Cerebellar cortex (tissue), 1 donor: ENCODE measurements at regions not wholly inside any gene's neighbourhood (a gene's known extent, or its start where the extent isn't known, plus 50 kb on each side); places are given as distances from the start of the nearest gene placed in this dataset.

Experiments
- DNase-seq: peaks from one replicate; pipeline ENCODE4 v3.0.0-alpha.2; 2015; ENCODE audit warnings: low spot score

DNA sequence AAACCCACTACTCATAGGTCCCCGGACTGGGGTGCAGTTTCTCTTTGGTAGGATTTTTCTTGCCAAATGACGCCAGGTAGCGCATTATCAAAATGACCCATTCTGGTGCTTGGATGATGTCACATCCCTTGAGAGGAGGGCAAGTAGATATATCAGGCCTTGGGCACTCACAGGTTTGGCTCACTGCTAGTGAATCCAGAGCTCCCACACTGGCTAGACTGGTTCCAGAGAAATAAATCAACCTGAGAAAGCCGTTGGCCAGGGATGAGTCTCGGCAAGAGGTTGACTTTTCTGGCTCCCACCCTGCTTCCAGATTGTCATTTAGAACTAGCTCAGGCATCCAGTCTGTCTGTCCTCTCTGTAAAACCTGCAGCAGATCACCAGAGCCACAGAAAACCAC is 188.4 kb upstream of the MAF start:
- DNase-seq: no peak

DNA sequence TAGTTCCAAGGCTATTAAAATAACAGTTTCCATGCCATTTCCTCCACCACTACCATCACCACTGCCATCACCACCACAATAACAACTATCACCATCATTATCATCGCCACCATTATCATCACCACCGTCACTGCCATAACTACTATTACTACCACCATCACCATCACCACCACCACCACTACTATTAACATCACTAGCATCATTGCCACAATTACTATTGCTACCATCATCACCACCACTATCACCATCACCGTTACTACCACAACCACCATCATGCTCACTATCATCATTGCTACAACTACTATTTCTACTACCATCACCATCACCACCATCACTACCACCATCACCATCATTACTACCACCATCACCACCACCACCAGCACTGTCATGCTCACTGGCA is 185.9 kb upstream of the MAF start:
- no peak for DNase-seq

DNA sequence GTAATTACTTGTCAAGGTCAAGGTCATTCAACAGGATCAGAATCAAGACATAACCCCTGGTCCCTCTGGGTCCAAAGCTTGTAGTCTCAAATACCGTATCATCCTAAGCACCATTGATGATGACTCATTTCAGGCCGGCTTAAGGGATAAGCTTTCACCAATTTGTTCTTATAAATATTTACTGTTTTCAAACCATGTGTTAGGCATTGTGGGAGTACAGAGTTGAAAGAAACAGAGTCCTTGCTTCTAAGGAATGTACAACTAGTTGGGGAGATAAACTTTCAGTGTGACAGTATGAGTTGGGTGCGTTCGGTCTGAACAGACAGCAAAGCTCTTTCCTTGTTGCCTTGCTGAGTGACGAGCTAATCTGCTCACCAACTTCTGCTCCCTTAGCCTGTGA is 183.5 kb upstream of the MAF start:
- no peak for DNase-seq

DNA sequence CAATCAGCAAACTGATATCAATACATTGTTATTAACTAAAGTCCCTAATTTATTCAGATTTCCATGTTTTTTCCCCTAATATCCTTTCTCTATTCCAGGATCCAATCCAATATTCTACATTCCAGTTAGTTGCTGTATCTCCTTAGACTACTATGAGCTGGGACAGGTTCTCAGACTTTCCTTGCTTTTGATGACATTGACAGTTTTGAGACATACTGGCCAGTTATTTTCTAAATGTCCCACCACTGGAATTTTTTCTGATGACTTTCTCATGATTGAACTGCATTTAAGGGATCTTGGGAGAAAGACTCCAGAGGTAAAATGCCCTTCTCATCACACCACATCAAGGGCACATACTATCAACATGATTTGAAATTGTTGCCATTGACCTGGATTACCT is 177.1 kb upstream of the MAF start:
- no peak for DNase-seq

DNA sequence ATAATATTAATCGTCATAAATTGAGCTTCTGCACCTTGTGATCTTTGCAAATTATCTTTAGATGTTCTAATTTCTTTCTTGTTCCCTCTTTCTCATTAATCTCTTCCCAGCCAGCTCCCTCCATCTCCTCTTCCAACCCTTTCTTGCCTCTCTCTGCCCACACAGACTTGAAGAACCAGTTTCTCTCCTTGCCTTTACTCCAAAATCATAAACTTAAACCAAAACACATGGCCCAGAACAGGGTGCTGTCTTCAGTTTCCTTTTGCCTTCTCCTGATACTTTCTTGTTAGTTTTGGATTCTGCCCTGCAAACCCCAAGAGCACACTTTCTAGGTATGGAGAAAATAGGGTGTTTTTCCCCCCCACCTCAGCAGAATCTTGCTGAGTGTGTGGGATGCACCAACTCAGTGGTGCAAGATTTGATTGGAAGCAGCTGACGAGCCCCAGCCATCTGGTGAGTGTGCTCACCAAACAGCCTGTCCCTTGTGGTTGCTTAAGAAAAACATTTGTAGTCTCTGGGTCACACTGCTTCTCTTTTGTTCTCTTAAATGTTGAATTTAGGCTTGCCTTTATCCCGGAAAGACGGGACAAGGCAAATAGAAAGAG is 175.8 kb upstream of the MAF start:
- DNase-seq: no peak

DNA sequence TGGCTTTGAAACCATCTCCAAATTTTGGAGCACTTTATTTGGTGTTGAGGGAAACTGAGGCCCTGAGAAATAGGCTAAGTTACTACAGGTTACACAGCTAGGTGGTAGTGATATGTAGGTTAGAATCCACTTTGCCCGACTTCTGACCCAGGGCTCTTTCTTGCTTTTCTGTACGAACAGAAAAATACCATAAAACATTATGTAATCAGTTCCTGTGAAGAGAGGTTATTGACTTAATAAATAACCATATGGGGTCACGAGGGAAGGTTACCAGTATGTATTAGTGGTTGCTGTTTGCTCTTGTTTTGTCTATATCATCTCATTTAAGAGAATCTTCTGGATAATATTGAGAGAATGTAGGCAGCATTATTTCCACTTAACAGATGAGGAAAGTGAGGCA is 172.2 kb upstream of the MAF start:
- DNase-seq: no peak

DNA sequence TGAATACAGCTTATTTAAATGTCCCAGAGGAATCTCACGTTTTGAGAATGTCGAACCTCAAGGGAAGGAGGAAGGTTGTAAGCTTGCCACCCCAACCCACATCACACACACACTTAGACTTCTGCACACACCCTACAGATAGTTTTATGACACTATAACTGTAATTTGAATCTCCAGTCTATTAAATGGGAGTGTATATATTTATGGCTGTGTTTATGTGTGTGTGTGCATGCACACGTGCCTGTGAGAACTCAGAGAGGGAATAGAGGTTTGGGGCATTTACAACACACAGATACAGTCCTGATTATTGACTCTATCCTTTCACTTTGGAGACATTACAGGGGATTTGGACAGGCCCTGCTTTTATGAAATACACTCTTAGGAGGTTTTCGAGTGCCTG is 171.5 kb upstream of the MAF start:
- no peak for DNase-seq

DNA sequence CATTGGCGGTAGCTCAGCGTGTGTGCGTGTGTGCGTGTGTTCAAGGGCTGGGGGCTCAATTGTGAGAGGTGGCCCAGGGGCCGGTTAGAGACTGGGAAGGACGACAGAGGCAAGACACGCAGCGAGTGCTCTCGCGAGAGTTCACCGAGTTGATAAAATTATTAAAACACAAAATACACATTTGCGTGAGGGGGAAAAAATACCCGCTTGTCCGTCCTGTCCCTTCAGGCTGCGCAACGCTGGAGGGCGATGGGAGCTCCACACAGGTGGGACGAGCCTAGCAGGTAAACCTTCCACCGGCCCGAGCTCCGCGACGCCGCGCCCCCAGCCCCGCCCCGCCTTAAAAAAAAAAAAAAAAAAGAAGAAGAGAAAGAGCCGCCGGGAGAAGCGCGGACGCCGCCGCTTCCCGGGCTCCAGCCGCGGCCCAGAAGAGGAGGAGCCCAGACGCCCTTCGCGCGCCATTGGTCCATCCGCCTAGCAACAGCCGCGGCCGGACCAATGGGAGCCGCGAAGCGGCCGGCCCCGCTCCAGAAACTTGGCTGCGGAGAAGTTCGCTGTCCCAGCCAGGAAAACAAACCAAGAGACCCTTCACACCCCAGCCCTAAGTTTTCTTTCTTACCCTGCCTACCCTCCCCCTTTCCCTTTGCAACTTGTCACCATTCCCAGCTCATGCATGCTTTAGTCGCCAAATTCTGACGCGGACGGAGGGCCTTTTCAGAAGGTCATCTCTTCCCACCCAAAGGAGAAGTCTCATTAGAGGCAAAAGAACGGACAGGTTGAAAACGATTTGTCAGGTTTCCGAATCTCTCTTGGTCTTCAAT is 169.9 kb upstream of the MAF start:
- DNase-seq: peak; percentile 85

DNA sequence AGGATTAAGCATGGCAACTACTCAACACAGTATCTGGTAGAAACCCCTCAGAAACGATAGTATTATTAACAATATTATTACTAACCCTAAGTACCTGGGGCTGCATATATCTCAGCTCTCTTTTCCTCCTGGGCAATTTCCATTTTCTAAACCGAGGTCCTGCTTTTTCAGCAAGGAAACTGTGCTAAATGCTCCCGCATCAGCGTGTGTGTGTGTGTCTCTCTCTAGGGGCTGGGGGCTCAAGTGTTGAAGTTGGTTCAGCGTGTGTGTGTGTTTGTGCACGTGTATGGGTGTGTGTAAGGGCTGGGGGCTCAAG is 169.3 kb upstream of the MAF start:
- DNase-seq: no peak

DNA sequence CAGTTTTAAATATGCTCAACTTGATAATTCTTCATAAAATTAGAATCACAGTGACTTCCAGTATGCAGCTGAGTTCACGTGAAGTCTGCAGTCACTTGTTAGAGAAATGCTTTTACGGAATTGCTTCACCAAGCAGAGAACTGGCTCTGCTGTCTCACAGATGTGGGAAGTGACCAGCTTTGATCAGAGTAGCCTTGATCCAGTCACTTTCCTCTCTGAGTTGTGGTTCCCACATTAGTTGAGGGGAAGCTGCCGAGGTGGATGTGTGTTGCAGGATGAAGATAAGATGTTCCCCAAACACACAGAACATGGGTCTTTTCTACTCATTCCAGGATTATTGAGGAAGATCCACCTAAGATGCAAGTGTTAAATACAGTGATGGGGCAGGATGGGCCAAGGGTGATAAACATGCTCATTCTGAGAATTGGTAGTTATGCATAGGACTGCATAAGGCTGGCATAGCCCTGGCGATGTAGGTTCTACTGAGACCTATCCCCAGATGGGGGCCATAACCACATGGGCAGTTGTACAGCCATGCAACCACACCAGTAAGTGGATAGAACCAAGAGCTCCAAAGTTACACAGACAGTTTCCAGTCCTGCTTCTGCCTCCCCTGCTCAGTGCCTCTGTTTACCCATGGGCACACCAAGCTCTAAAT is 168.9 kb upstream of the MAF start:
- peak; percentile 26 for DNase-seq

DNA sequence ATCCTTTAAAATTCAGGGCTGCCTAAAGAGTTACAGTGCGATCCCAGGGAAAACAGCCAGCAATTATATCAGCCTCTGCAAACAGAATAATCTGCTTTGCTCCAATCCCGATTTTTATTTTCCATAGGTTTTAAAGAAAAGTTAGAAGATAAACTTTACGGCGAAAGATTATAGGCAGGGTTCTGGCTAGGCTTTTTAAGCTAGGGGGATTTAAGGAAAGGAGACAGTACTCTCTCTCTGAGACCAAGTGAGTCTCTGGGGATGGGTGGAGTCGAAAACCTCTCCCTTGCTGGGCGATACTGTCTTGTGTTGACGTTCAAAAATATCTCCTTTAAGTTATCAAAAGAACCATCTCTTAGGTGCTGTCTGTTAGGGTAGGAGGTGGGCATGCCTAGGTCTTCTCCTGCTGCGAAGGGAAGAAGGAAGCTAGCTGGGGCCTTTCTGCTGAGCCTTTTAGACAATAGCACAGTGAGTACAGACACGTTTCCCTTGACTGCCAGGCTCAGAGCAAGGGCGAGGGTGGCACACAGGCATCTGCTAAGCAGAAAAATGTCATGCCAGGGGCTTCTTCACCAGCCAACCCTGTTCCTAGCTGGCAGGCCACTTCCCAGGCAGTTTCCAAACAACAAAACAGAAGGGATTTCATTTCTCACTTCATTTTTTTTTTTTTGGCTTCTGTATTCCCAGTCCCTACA is 167.9 kb upstream of the MAF start:
- DNase-seq: peak; percentile 80

DNA sequence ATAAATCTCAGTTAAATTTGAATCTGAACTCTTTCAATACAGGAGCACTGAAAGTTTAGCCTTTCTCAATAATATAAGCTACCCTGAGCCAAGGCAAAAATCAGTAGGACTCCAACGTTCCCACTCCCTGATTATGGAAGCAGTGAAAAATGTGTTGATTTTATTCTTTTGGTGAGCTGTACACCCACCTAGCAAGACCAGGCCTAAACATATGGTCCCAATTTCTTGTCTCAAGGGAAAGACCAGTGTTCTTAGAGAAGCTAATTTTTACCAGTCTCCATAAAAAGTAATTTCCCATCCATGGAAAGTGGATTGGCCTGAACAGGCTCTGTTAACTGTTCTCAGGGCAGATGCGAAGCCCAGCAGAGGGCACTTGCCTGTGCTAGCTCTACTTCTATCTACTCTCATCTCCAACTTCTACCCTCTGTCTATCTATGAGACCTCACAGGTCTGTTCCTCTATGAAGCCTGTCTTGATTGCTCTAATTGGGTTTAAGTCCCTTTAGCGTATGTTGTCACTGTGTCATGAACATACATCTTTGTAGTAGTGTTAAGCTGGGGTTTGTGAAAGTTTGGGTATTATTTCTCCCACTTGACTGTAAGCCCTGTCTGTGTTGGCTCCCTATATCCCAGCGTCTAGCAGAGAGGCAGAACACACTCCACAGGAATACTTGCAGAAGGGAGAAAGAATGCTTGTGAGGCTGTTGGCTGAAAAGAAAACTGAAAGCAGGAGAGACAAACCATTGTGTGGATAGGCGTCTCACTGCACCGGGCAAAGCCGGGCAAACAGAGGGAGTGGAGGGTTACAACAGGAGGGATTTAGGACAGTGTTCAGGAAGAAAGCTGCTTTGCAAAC is 167.1 kb upstream of the MAF start:
- peak; percentile 57 for DNase-seq

DNA sequence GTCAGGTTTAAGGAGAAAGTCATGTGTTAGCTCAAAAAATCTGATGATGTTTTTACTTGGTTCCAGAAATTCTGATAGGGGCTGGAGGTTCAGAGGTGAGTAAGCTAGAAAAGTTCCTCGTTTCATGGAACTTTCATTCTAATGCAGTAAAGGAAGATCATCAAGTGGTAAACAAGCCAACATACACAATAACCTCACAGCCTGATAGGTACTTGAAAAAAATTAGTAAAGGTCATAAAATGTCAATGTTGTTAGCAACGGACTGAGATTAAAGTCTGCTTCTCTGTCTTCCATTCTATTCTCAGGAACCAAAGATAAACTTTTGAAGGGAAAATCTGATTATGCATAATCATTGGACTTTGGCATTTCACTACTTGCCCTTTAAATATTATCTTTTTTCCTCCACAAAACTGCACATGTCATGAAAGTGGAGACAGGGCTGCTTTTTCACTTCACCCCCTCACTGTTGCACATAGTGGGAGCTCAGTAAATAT is 165.4 kb upstream of the MAF start:
- DNase-seq: no peak

DNA sequence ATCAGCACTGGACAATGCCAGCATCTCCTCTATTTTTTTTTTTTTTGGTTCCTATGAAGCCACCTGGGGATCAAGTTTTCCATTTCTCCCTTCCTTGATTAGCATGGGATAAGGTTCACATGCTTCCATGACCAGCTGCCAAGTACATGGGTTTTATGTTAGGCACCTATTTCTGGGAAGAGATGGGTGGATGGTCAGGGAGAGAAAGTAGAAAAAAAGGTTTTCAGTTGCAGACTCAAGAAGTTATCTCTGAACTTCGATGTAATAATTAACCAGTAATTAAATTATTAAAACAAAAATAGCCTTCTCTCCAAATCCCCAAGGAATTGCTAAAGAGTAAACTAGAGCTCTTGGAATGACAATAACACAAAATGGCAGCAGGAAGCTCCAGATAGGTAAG is 164.9 kb upstream of the MAF start:
- DNase-seq: no peak

DNA sequence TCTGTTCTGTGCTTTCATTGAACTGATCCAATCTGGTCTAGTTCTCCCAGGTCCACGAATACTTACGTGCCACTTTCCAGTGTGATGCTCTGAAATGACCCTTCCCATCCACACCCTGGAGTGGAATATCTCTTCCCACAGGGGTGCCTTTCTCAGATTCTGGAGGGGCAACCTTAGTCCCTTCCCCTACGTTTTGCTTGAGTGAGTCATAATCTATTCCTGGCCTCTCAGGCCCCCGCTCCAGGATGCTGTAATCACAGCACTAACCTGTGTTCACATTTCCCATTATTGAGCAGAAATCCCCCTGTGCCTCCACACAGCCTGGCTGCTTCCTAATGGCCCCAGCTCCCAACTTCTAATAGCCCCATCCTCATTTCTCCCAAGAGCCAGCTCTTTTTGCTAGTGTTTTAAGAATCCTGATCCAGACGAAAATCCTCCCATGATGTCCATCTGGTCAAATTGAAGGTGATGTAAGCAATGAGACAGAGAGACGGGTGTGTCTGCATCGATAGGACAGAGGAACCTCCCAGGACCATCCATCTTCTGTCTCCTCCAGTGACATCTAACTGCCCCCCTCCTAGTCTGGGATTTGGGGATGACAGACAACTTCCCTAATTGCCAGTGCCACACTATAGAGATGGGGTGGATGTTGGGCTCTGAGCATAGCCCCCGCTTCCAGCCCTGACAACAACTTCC is 164.0 kb upstream of the MAF start:
- DNase-seq: no peak

DNA sequence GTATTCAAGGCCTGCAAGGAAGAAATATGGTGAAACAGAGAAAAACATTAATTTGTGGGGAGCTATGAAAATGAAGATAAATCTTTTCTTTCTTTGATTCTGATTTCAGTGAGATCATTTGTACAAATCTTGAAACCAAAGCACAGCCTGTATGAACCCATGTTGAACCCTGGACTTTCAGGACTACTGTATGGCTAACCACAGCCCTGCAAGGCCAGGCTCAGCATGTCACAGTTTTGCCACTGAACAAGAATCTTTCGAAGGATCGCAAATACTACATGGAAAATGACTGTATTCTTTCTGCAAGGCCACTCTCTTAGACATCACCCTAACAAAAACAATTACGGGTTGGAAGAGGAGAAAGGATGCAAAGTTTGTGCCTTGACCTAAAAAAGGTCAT is 161.7 kb upstream of the MAF start:
- no peak for DNase-seq

DNA sequence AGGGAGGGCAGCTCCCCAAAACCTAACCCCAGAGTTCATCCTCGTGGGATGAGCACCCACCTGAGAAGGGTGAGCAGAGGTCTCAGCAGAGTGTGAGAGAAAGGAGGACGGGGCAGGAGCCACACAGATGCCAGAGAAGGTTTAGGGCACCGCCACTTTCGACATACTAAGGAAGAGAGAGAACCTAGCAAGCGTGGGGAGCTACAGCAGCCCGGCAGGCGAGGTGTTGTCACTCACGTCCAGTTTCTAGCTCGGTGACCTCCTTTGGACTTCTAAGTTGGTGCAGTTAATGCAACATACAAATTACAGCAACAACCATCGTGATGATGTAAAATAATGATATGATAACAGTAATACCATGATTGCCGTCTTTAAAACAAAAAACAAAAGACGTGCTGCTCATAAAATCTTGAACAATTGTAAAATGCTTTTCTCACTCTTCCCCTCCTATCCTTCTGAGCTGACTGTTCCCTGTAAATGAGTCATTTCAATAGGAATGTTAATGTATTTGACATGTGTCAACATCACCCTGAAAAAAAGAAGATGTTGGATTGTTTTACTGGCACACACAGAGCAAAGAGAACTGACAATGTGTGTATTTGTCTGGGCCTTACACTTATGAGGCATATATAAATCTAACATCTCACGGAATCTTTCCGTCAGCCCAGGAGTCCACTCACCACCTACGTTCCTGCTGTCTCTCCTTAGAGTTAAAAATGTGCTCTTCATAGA is 158.2 kb upstream of the MAF start:
- DNase-seq: no peak

DNA sequence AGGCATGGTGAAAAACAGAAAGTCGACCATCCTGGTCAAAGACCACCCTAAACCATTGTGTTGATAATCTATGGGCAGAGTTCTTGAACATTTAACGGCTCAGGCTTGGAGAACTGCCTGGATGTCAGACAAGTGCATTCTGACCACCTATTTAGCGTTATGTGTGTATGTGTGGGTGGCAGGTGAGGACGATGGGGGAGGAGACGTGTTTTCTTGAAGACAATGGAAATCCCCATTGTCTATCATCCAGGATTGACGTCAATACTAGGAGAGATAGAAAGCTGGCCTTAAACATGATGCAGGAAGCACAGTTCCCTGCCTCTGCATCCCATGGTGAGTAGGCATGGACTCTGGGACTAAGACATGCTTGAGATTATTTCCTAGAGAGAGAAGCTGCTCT is 157.4 kb upstream of the MAF start:
- no peak for DNase-seq

DNA sequence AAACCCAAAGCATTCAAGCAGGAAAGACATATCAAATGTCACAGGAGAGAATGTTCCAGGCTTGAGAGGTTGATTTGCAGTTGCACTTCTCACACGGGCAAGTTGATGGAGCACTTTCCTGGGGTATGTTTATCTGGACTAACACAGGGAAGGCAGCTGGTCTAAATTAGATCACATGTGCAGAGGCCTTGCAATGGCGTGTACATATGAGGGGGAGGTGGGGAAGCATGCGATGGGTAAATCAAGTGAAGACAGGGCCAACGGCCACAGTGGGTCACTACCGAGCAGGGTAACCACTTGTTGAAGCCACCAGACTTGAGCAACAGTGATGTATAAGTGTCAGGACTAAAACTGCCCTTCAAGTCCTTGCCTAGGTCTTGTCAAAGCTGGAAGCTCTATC is 156.6 kb upstream of the MAF start:
- no peak for DNase-seq

DNA sequence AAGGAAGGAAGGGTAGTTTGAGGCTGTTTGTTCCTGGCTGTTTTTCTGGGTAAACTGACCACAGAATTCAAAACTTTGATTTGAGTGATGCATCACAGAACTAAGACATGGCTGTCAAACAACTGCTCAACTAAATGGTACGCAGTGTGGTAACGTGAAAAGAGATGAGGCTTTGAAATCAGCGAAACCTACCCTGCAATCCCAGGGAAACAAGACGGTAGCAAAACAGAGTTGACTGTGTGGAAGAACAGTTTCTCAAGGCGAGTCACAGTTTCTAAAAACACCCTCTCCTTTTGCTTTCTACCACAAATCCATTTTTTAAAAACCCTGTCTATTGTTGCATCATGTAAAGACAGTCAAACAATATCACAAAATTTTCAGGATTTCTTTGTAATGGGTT is 156.0 kb upstream of the MAF start:
- no peak for DNase-seq

DNA sequence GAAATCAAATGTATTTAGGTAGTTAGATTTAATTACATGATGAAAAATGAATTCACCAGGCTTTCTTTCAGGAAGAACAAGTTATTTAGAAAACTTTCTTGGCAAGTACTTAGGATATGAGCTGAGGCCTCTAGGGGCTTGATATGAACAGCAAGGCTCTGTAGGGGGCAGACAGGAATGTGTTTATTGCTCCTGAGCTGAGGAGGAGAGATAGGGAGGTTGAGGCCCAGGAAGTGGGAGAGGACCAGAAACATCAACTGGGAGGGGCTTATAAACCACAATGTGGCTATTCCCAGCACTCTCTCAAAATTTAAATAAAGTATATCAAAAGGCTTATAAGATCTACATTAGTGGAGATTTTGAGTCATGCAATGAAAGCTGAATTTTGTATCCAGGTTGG is 154.0 kb upstream of the MAF start:
- no peak for DNase-seq
